Mesenchymal stem cell (in vitro differentiated cells and primary cell): ENCODE measurements at regions not wholly inside any gene's neighbourhood (a gene's known extent, or its start where the extent isn't known, plus 50 kb on each side); places are given as distances from the start of the nearest gene placed in this dataset.

Source experiments
- DNase-seq: peaks from one replicate; pipeline ENCODE4 v3.0.0-alpha.2; 2013
- H2AFZ ChIP-seq: one replicate; pipeline ENCODE4 v1.6.1; 2013; ENCODE audit warnings: low read depth, mild to moderate bottlenecking, control low read depth, inconsistent platforms, low read length, moderate library complexity
- H2AK5ac ChIP-seq: 2 replicates; pipeline ENCODE4 v1.6.1; 2013; ENCODE audit warnings: low read length, moderate library complexity, mild to moderate bottlenecking, inconsistent platforms; ENCODE audit not compliant: severe bottlenecking
- H2BK120ac ChIP-seq: one replicate; pipeline ENCODE4 v1.6.1; 2013; ENCODE audit warnings: low read depth, mild to moderate bottlenecking, inconsistent platforms, low read length, moderate library complexity
- H2BK12ac ChIP-seq, 2 experiments: one replicate each; pipeline ENCODE4 v1.6.1; 2013; ENCODE audit warnings: inconsistent platforms in 2 of 2, low read length in 2 of 2, mild to moderate bottlenecking in 2 of 2, moderate library complexity in 2 of 2, control low read depth in 1 of 2
- H2BK15ac ChIP-seq: one replicate; pipeline ENCODE4 v1.6.1; 2013; ENCODE audit warnings: mild to moderate bottlenecking, low read depth, inconsistent platforms; ENCODE audit not compliant: poor library complexity, severe bottlenecking
- H2BK5ac ChIP-seq: 2 replicates; pipeline ENCODE4 v1.6.1; 2013; ENCODE audit warnings: low read depth, mild to moderate bottlenecking, low read length, control low read depth, inconsistent platforms; ENCODE audit not compliant: poor library complexity, severe bottlenecking
- H3K14ac ChIP-seq, 2 experiments: one replicate each; pipeline ENCODE4 v1.6.1; 2013; ENCODE audit warnings: inconsistent platforms in 2 of 2, low read length in 2 of 2, control low read depth in 1 of 2, mild to moderate bottlenecking in 1 of 2, moderate library complexity in 1 of 2
- H3K18ac ChIP-seq, 2 experiments: one replicate each; pipeline ENCODE4 v1.6.1; 2013; ENCODE audit warnings: inconsistent platforms in 2 of 2, low read length in 2 of 2, control low read depth in 1 of 2, low read depth in 1 of 2, mild to moderate bottlenecking in 1 of 2
- H3K23ac ChIP-seq, 2 experiments: one replicate each; pipeline ENCODE4 v1.6.1; 2013; ENCODE audit warnings: inconsistent platforms in 2 of 2, low read length in 2 of 2, mild to moderate bottlenecking in 2 of 2, moderate library complexity in 2 of 2, control low read depth in 1 of 2
- H3K27ac ChIP-seq: 2 replicates; pipeline ENCODE4 v1.5.1; 2013; ENCODE audit warnings: mild to moderate bottlenecking, moderate library complexity, low read length, control low read depth, inconsistent platforms; ENCODE audit not compliant: poor library complexity, severe bottlenecking
- H3K27me3 ChIP-seq, 2 experiments: 2 replicates each; pipeline versions ENCODE4 v1.6.1 to v1.7.0; 2013; ENCODE audit warnings: low read length in 2 of 2, mild to moderate bottlenecking in 2 of 2, moderate library complexity in 2 of 2, control low read depth in 1 of 2, inconsistent platforms in 1 of 2; ENCODE audit not compliant: control insufficient read depth in 1 of 2, insufficient read depth in 1 of 2
- H3K36me3 ChIP-seq, 2 experiments: 2 replicates each; pipeline versions ENCODE4 v1.6.1 to v1.7.0; 2013; ENCODE audit warnings: low read length in 2 of 2, control low read depth in 1 of 2, inconsistent platforms in 1 of 2, low read depth in 1 of 2, mild to moderate bottlenecking in 1 of 2; ENCODE audit not compliant: insufficient read depth in 2 of 2, control insufficient read depth in 1 of 2
- H3K4ac ChIP-seq, 2 experiments: one replicate each; pipeline ENCODE4 v1.6.1; 2013; ENCODE audit warnings: inconsistent platforms in 2 of 2, low read length in 2 of 2, mild to moderate bottlenecking in 2 of 2, moderate library complexity in 2 of 2, control low read depth in 1 of 2, low read depth in 1 of 2
- H3K4me1 ChIP-seq: 2 replicates; pipeline ENCODE4 v1.6.1; 2013; ENCODE audit warnings: low read depth, low read length, control low read depth; ENCODE audit not compliant: control insufficient read depth, insufficient read depth
- H3K4me2 ChIP-seq: 2 replicates; pipeline ENCODE4 v1.6.1; 2013; ENCODE audit warnings: low read length, mild to moderate bottlenecking, inconsistent platforms; ENCODE audit not compliant: poor library complexity, severe bottlenecking
- H3K4me3 ChIP-seq, 2 experiments: 2 replicates each; pipeline versions ENCODE4 v1.5.1 to v1.7.0; 2013; ENCODE audit warnings: low read length in 2 of 2, mild to moderate bottlenecking in 2 of 2, control low read depth in 1 of 2, low read depth in 1 of 2; ENCODE audit not compliant: insufficient read depth in 1 of 2
- H3K79me1 ChIP-seq: replicated peaks from 2 replicates; pipeline ENCODE4 v1.6.1; 2013; ENCODE audit warnings: mild to moderate bottlenecking, control low read depth, low read length, inconsistent platforms; ENCODE audit not compliant: poor library complexity, severe bottlenecking
- H3K9ac ChIP-seq: 2 replicates; pipeline ENCODE4 v1.7.0; 2013; ENCODE audit warnings: mild to moderate bottlenecking, low read length, moderate library complexity
- H3K9me3 ChIP-seq: 2 replicates; pipeline ENCODE4 v1.7.0; 2013; ENCODE audit warnings: mild to moderate bottlenecking, low read length; ENCODE audit not compliant: control insufficient read depth
- H4K8ac ChIP-seq: one replicate; pipeline ENCODE4 v1.6.1; 2013; ENCODE audit warnings: inconsistent platforms, mild to moderate bottlenecking, low read length, moderate library complexity
- H4K91ac ChIP-seq: one replicate; pipeline ENCODE4 v1.6.1; 2013; ENCODE audit warnings: mild to moderate bottlenecking, low read length, inconsistent platforms
- WGBS: methylation state at CpG from one replicate; pipeline ENCODE4 v1.1.7; 2013; ENCODE audit warnings: mixed read lengths; 5-methylcytosine and 5-hydroxymethylcytosine counted together

GRCh38 chr4:163955288-163955687, 460.8 kb downstream of the TMA16 start:
- no peaks in the 10 kb centered on the region for H3K9me3 ChIP-seq
- H3K4me1 ChIP-seq, result no peaks in the 10 kb centered on the region
- H2BK12ac ChIP-seq, result no peak overlapping the region
- no peak overlapping the region for H3K27ac ChIP-seq
- no peak overlapping the region for H2BK15ac ChIP-seq
- H4K91ac ChIP-seq, result no peak overlapping the region
- H2AK5ac ChIP-seq, result no peak overlapping the region
- no peak overlapping the region for H3K4me3 ChIP-seq
- H2AFZ ChIP-seq, result no peak overlapping the region
- no peak overlapping the region for H2BK120ac ChIP-seq
- no peaks in the 10 kb centered on the region for H3K27me3 ChIP-seq
- H3K4ac ChIP-seq, result no peak overlapping the region
- no peaks in the 10 kb centered on the region for H3K79me1 ChIP-seq
- no peak overlapping the region for H3K14ac ChIP-seq
- no peak overlapping the region for H2BK5ac ChIP-seq
- H3K36me3 ChIP-seq, result no peaks in the 10 kb centered on the region
- no peak overlapping the region for H3K18ac ChIP-seq
- no peak overlapping the region for H3K9ac ChIP-seq
- H3K23ac ChIP-seq, result no peak overlapping the region
- no peak overlapping the region for H4K8ac ChIP-seq
- 68% methylated on average over 4 of the region's 4 CpGs for WGBS
- no peak for DNase-seq
- no peak overlapping the region for H3K4me2 ChIP-seq

GRCh38 chr4:163958751-163959150, 464.3 kb downstream of the TMA16 start:
- Histone ChIP-seq H2BK5ac (no peak overlapping the region), H3K27ac (no peak overlapping the region), H2BK120ac (no peak overlapping the region), H4K91ac (no peak overlapping the region), H3K4me1 (no peaks in the 10 kb centered on the region), H3K9ac (no peak overlapping the region), H3K14ac (no peak overlapping the region), H2BK15ac (no peak overlapping the region), H2BK12ac (no peak overlapping the region), H3K9me3 (no peaks in the 10 kb centered on the region), H3K36me3 (no peaks in the 10 kb centered on the region), H2AFZ (no peak overlapping the region), H3K27me3 (no peaks in the 10 kb centered on the region), H3K4ac (no peak overlapping the region), H4K8ac (no peak overlapping the region), H2AK5ac (no peak overlapping the region), H3K79me1 (no peaks in the 10 kb centered on the region), H3K4me2 (no peak overlapping the region), H3K23ac (no peak overlapping the region), H3K18ac (no peak overlapping the region), H3K4me3 (no peak overlapping the region)
- DNase-seq, result no peak
- no CpG with 5 or more reads among the region's 2 CpGs for WGBS

DNA sequence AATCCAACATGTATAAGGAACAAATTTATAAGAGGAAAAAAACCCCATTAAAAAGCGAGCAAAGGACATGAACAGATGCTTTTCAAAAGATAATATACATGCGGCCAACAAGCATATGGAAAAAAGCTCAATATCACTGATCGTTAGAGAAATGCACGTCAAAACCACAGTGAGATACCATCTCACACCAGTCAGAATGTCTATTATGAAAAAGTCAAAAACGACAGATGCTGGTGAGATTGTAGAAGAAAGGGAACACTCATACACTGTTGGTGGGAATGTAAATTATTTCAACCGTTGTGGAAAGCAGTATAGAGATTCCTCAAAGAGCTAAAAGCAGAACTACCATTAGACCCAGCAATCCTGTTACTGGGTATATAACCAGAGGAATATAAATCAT, 465.4 kb downstream of the TMA16 start:
- H3K4me1 ChIP-seq, result no peaks in the 10 kb centered on the region
- H2AFZ ChIP-seq, result no peak overlapping the region

GRCh38 chr4:163966612-163967011, 472.1 kb downstream of the TMA16 start:
- no peak for DNase-seq
- H4K8ac ChIP-seq, result no peak overlapping the region
- H3K27ac ChIP-seq, result no peak overlapping the region
- no peak overlapping the region for H3K4me3 ChIP-seq
- H2AFZ ChIP-seq, result no peak overlapping the region
- 33% methylated on average over 1 of the region's 3 CpGs for WGBS
- no peak overlapping the region for H2BK15ac ChIP-seq
- H4K91ac ChIP-seq, result no peak overlapping the region
- H3K4me1 ChIP-seq, result no peaks in the 10 kb centered on the region
- no peaks in the 10 kb centered on the region for H3K27me3 ChIP-seq
- no peak overlapping the region for H3K14ac ChIP-seq
- H3K79me1 ChIP-seq, result no peaks in the 10 kb centered on the region
- no peak overlapping the region for H3K23ac ChIP-seq
- no peak overlapping the region for H2BK5ac ChIP-seq
- H2BK12ac ChIP-seq, result no peak overlapping the region
- H3K36me3 ChIP-seq, result no peaks in the 10 kb centered on the region
- H3K9me3 ChIP-seq, result peaks cover 2% of the 10 kb centered on the region
- no peak overlapping the region for H3K4ac ChIP-seq
- no peak overlapping the region for H3K18ac ChIP-seq
- H2AK5ac ChIP-seq, result no peak overlapping the region
- no peak overlapping the region for H3K9ac ChIP-seq
- no peak overlapping the region for H2BK120ac ChIP-seq
- no peak overlapping the region for H3K4me2 ChIP-seq

More for the DNA sequence above, 465.4 kb downstream of the TMA16 start:
- Histone ChIP-seq H3K4me3 (no peak overlapping the region), H3K14ac (no peak overlapping the region), H3K9me3 (no peaks in the 10 kb centered on the region), H3K36me3 (no peaks in the 10 kb centered on the region), H2AK5ac (no peak overlapping the region), H4K8ac (no peak overlapping the region), H2BK5ac (no peak overlapping the region), H3K18ac (no peak overlapping the region), H3K9ac (no peak overlapping the region), H3K4ac (no peak overlapping the region), H2BK120ac (no peak overlapping the region), H3K27me3 (no peaks in the 10 kb centered on the region), H2BK15ac (no peak overlapping the region), H2BK12ac (no peak overlapping the region), H4K91ac (no peak overlapping the region), H3K27ac (no peak overlapping the region), H3K4me2 (no peak overlapping the region), H3K79me1 (no peaks in the 10 kb centered on the region), H3K23ac (no peak overlapping the region)
- DNase-seq, result no peak
- WGBS, result 92% methylated on average over 3 of the region's 6 CpGs
